Neural progenitor cell (in vitro differentiated cells): ENCODE measurements at regions not wholly inside any gene's neighbourhood (a gene's known extent, or its start where the extent isn't known, plus 50 kb on each side); places are given as distances from the start of the nearest gene placed in this dataset.

Experiments used
- DNase-seq: peaks from one replicate; pipeline ENCODE4 v3.0.0-alpha.2; 2016; ENCODE audit warnings: low spot score
- H2AFZ ChIP-seq: fragments of 200-600 bp; sonication (generic); replicated peaks from 2 replicates; pipeline ENCODE4 v1.6.1; 2016; ENCODE audit warnings: antibody characterized with exemption
- H3F3A ChIP-seq: fragments of 200-600 bp; sonication (generic); 2 replicates; pipeline ENCODE4 v1.6.1; 2016; ENCODE audit warnings: antibody characterized with exemption, low read depth
- H3K27ac ChIP-seq: fragments of 200-600 bp; sonication (generic); 2 replicates; pipeline ENCODE4 v1.5.1; 2016; ENCODE audit warnings: mild to moderate bottlenecking
- H3K27me3 ChIP-seq: fragments of 200-600 bp; sonication (generic); 2 replicates; pipeline ENCODE4 v1.6.1; 2016; ENCODE audit warnings: mild to moderate bottlenecking, moderate library complexity
- H3K36me3 ChIP-seq: fragments of 200-600 bp; sonication (generic); 2 replicates; pipeline ENCODE4 v1.5.1; 2016
- H3K4me1 ChIP-seq: fragments of 200-600 bp; sonication (generic); 2 replicates; pipeline ENCODE4 v1.6.1; 2016; ENCODE audit warnings: mixed run types
- H3K4me2 ChIP-seq: fragments of 200-600 bp; sonication (generic); 2 replicates; pipeline ENCODE4 v1.6.1; 2016
- H3K4me3 ChIP-seq: fragments of 200-600 bp; sonication (generic); 2 replicates; pipeline ENCODE4 v1.5.1; 2016
- H3K79me2 ChIP-seq: fragments of 200-600 bp; sonication (generic); 2 replicates; pipeline ENCODE4 v1.6.1; 2016; ENCODE audit warnings: low read depth
- H3K9ac ChIP-seq: fragments of 200-600 bp; sonication (generic); 2 replicates; pipeline ENCODE4 v1.6.1; 2016
- H3K9me3 ChIP-seq: fragments of 200-600 bp; sonication (generic); 2 replicates; pipeline ENCODE4 v1.5.1; 2016; ENCODE audit warnings: low read depth
- H4K20me1 ChIP-seq: fragments of 200-600 bp; sonication (generic); 2 replicates; pipeline ENCODE4 v1.6.1; 2016; ENCODE audit warnings: low read depth
- H3K27ac Mint-ChIP-seq: 3 replicates; pipeline ENCODE4 v1.8.0; 2021; ENCODE audit warnings: mixed read lengths
- H3K27me3 Mint-ChIP-seq: 2 replicates; pipeline ENCODE4 v1.8.0; 2022; ENCODE audit warnings: low read depth, mild to moderate bottlenecking, inconsistent platforms, moderate library complexity, mixed read lengths; ENCODE audit not compliant: insufficient read depth
- H3K36me3 Mint-ChIP-seq: 3 replicates; pipeline ENCODE4 v1.8.0; 2021; ENCODE audit warnings: mixed read lengths
- H3K4me1 Mint-ChIP-seq: 3 replicates; pipeline ENCODE4 v1.8.0; 2021; ENCODE audit warnings: mixed read lengths
- H3K4me3 Mint-ChIP-seq: 3 replicates; pipeline ENCODE4 v1.8.0; 2021; ENCODE audit warnings: mild to moderate bottlenecking, moderate library complexity, mixed read lengths
- H3K9me3 Mint-ChIP-seq: 3 replicates; pipeline ENCODE4 v1.8.0; 2020; ENCODE audit warnings: mixed read lengths
- CTCF ChIP-seq: fragments of 200-600 bp; sonication (generic); IDR thresholded peaks from 2 replicates; pipeline ENCODE4 v1.5.1; 2017; ENCODE audit warnings: antibody characterized with exemption, mild to moderate bottlenecking
- EZH2 ChIP-seq: fragments of 200-600 bp; sonication (generic); IDR thresholded peaks from 2 replicates; pipeline ENCODE4 v1.6.1; 2017; ENCODE audit warnings: antibody characterized with exemption, mild to moderate bottlenecking, moderate library complexity
- EZH2phosphoT487 ChIP-seq: fragments of 200-600 bp; sonication (generic); IDR thresholded peaks from 2 replicates; pipeline ENCODE4 v1.6.1; 2017; ENCODE audit warnings: antibody characterized with exemption

GRCh38 chr3:101938262-101938847 lies 89.0 kb downstream of the NFKBIZ start:
- Mint-ChIP-seq H3K4me1 (no peaks in the 10 kb centered on the region), H3K36me3 (no peaks in the 10 kb centered on the region), H3K4me3 (no peak overlapping the region), H3K27ac (no peak overlapping the region), H3K27me3 (peaks cover 2% of the 10 kb centered on the region), H3K9me3 (peaks cover 4% of the 10 kb centered on the region)
- DNase-seq = no peak
- H3K9ac ChIP-seq = no peak overlapping the region
- no peaks in the 10 kb centered on the region for H3K27me3 ChIP-seq
- H3K4me1 ChIP-seq = no peaks in the 10 kb centered on the region
- no peaks in the 10 kb centered on the region for H3K79me2 ChIP-seq
- no peak overlapping the region for H3K27ac ChIP-seq
- no peaks in the 10 kb centered on the region for H3K9me3 ChIP-seq
- H4K20me1 ChIP-seq = no peaks in the 10 kb centered on the region
- no peak overlapping the region for H3K4me2 ChIP-seq
- no peaks in the 10 kb centered on the region for H3F3A ChIP-seq
- H2AFZ ChIP-seq = no peak overlapping the region
- no peak overlapping the region for H3K4me3 ChIP-seq
- H3K36me3 ChIP-seq = no peaks in the 10 kb centered on the region
- TF ChIP-seq CTCF (no peak), EZH2phosphoT487 (no peak), EZH2 (no peak)

GRCh38 chr3:101939361-101940049 lies 90.2 kb downstream of the NFKBIZ start:
- H3K36me3 Mint-ChIP-seq = no peaks in the 10 kb centered on the region
- no peak overlapping the region for H3K9ac ChIP-seq
- peaks cover 2% of the 10 kb centered on the region for H3K27me3 Mint-ChIP-seq
- no peak overlapping the region for H3K27ac Mint-ChIP-seq
- DNase-seq = no peak
- H3F3A ChIP-seq = no peaks in the 10 kb centered on the region
- H3K9me3 ChIP-seq = no peaks in the 10 kb centered on the region
- no peaks in the 10 kb centered on the region for H3K36me3 ChIP-seq
- H4K20me1 ChIP-seq = no peaks in the 10 kb centered on the region
- H3K4me3 ChIP-seq = no peak overlapping the region
- H3K4me1 ChIP-seq = no peaks in the 10 kb centered on the region
- H3K79me2 ChIP-seq = no peaks in the 10 kb centered on the region
- H2AFZ ChIP-seq = no peak overlapping the region
- H3K4me1 Mint-ChIP-seq = no peaks in the 10 kb centered on the region
- H3K9me3 Mint-ChIP-seq = no peaks in the 10 kb centered on the region
- H3K27ac ChIP-seq = no peak overlapping the region
- TF ChIP-seq CTCF (no peak), EZH2 (no peak), EZH2phosphoT487 (no peak)
- H3K4me2 ChIP-seq = no peak overlapping the region
- H3K27me3 ChIP-seq = no peaks in the 10 kb centered on the region
- no peak overlapping the region for H3K4me3 Mint-ChIP-seq

GRCh38 chr3:101940521-101941317 lies 91.4 kb downstream of the NFKBIZ start:
- DNase-seq = peak; percentile 57

More at GRCh38 chr3:101940521-101941317, 91.4 kb downstream of the NFKBIZ start:
- TF ChIP-seq EZH2 (no peak), CTCF (no peak), EZH2phosphoT487 (no peak)
- no peaks in the 10 kb centered on the region for H4K20me1 ChIP-seq
- H3K9me3 Mint-ChIP-seq = no peaks in the 10 kb centered on the region
- no peaks in the 10 kb centered on the region for H3K4me1 Mint-ChIP-seq
- no peak overlapping the region for H3K9ac ChIP-seq
- H3K4me1 ChIP-seq = no peaks in the 10 kb centered on the region
- no peaks in the 10 kb centered on the region for H3K27me3 Mint-ChIP-seq
- no peaks in the 10 kb centered on the region for H3K9me3 ChIP-seq
- H3K27me3 ChIP-seq = no peaks in the 10 kb centered on the region
- H3K27ac ChIP-seq = no peak overlapping the region
- no peak overlapping the region for H3K4me3 ChIP-seq
- H3K36me3 Mint-ChIP-seq = no peaks in the 10 kb centered on the region
- H3K27ac Mint-ChIP-seq = no peak overlapping the region
- H2AFZ ChIP-seq = peak overlapping the region; percentile 74
- H3K36me3 ChIP-seq = no peaks in the 10 kb centered on the region
- no peak overlapping the region for H3K4me3 Mint-ChIP-seq
- no peak overlapping the region for H3K4me2 ChIP-seq
- no peaks in the 10 kb centered on the region for H3K79me2 ChIP-seq
- H3F3A ChIP-seq = no peaks in the 10 kb centered on the region
